Astrocyte of the cerebellum (primary cell): ENCODE measurements at regions not wholly inside any gene's neighbourhood (a gene's known extent, or its start where the extent isn't known, plus 50 kb on each side); places are given as distances from the start of the nearest gene placed in this dataset.

Source experiments
- DNase-seq: peaks from one replicate; pipeline ENCODE4 v3.0.0-alpha.2; 2011; ENCODE audit warnings: low read depth
- H3K4me3 ChIP-seq: 2 replicates; pipeline ENCODE4 v1.5.1; 2011; ENCODE audit warnings: mild to moderate bottlenecking, low read depth, low read length, moderate library complexity
- CTCF ChIP-seq: IDR thresholded peaks from 2 replicates; pipeline ENCODE4 v1.5.1; 2012; ENCODE audit warnings: low read length, low read depth, moderate library complexity, mild to moderate bottlenecking; ENCODE audit errors: missing control alignments
- in situ Hi-C: cut with HindIII; loops from 2 replicates; pipeline ENCODE4 v1.10.0; 2017; ENCODE audit warnings: low sequenced_read_pairs

- in situ Hi-C loops, result no loop called here
Measured at GRCh38 chr5:20590356-20590755, 602.4 kb upstream of the CDH18 start.

GRCh38 chr5:20575571-20575970, 587.6 kb upstream of the CDH18 start:
- no peak for DNase-seq
- no peak overlapping the region for H3K4me3 ChIP-seq
- in situ Hi-C loops, result no loop called here
- no peak for TF ChIP-seq CTCF

More at GRCh38 chr5:20590356-20590755, 602.4 kb upstream of the CDH18 start:
- H3K4me3 ChIP-seq, result no peak overlapping the region
- no peak for DNase-seq
- TF ChIP-seq CTCF, result no peak

GRCh38 chr5:20574576-20574975, 586.6 kb upstream of the CDH18 start:
- H3K4me3 ChIP-seq, result no peak overlapping the region
- DNase-seq, result no peak
- in situ Hi-C loops, result no loop called here
- no peak for TF ChIP-seq CTCF

- DNase-seq, result peak; percentile 48
- in situ Hi-C loops, result no loop called here
- no peak overlapping the region for H3K4me3 ChIP-seq
- TF ChIP-seq CTCF, result no peak
Measured at GRCh38 chr5:20572614-20573013, 584.6 kb upstream of the CDH18 start.

GRCh38 chr5:20570486-20570885, 582.5 kb upstream of the CDH18 start:
- in situ Hi-C loops, result no loop called here
- TF ChIP-seq CTCF, result no peak
- no peak for DNase-seq
- no peak overlapping the region for H3K4me3 ChIP-seq

- no peak for TF ChIP-seq CTCF
- DNase-seq, result no peak
- H3K4me3 ChIP-seq, result no peak overlapping the region
- in situ Hi-C loops, result no loop called here
Measured at GRCh38 chr5:20562544-20562943, 574.5 kb upstream of the CDH18 start.

GRCh38 chr5:20559845-20560244, 571.8 kb upstream of the CDH18 start:
- in situ Hi-C loops, result no loop called here
- DNase-seq, result no peak
- no peak overlapping the region for H3K4me3 ChIP-seq
- TF ChIP-seq CTCF, result no peak
